Right ventricle myocardium superior (tissue), 1 donor: ENCODE measurements at regions not wholly inside any gene's neighbourhood (a gene's known extent, or its start where the extent isn't known, plus 50 kb on each side); places are given as distances from the start of the nearest gene placed in this dataset.

Source experiments
- ATAC-seq: fragments of 200-7000 bp; cut with Tn5 transposase; one replicate; pipeline ENCODE4 v1.9.1; 2020; ENCODE audit warnings: mild to moderate bottlenecking; ENCODE audit not compliant: poor library complexity
- DNase-seq: peaks from one replicate; pipeline ENCODE4 v3.0.0-alpha.2; 2020
- intact Hi-C: fragments of 100-400 bp; cut with DNase I; formaldehyde crosslinking; loops from one replicate; pipeline ENCODE4 v1.11.2; 2022
- donor health status: DM: no; HTN: yes; CAD: no; lungs with severe emphysema.

DNA sequence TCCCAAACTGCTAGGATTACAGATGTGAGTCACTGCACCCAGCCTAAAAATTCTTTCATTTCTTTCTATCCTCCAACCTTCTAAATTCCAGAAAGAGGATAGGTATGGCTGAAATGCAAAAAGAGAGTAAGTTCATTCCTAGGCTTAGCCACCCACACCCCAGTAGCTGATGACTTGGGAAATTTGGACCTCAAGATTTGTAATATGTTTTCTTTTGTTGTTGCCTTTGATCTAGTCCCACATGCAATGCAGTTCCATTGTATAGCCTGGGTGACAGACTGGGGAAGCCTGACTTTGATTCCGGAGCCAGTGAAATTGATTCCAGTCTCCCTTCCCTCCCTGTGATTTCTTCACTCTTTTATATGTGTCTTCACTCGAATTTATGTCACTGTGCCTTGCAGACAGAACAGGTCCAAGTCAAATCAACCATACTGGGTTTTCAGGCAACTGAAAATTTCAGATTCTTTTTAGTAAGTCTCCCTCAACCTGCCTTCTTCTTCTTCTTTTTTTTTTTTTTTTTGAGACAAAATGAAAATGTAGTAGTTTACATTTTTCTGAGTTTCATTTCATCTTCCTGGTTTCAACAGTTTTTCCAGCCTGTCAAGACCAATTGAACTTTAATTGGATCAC, 176.2 kb upstream of the RBPJ start:
- DNase-seq (no peak), ATAC-seq (no peak)

DNA sequence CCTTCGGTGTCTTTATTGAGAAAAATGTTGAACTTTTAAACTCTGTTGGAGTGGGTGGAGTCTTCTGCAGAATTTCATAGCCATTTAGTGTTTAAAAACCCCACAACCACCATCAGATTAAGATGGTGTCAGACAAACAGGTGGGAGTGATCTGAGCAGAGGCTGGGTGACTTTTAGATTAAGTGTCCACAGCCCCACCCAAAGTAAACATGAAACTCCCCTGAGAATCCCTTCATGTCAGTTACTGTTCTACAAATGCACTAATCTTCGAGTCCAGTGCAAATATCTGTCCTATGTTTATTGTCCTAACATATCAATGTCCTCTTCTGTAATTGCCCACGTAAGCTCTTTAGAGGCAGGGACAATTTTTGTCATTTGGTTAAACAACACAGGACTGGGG, 175.6 kb upstream of the RBPJ start:
- ATAC-seq (no peak), DNase-seq (no peak)
- intact Hi-C loops, result no loop called here

More for the DNA sequence above, 176.2 kb upstream of the RBPJ start:
- intact Hi-C loops, result no loop called here

DNA sequence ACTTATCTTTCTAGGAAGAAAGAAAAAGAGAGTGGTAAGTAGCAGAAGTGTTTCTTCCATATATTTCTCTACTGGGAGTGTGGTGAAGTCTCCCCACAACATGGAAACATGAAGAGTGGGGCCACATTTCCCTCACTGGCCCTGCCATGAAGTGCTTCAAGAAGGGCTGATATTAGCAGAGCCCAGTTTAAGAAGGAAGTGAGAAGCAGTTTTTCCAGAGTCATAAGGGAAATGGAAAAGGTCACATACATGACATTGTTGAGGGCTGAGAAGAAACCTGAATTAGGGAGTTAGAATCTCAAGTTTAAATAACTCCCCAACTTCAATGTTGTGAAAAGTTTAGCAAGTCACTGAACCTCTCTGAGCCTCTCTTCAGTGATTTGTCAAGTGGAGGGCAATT, 171.9 kb upstream of the RBPJ start:
- ATAC-seq (no peak), DNase-seq (no peak)
- intact Hi-C loops, result no loop called here

DNA sequence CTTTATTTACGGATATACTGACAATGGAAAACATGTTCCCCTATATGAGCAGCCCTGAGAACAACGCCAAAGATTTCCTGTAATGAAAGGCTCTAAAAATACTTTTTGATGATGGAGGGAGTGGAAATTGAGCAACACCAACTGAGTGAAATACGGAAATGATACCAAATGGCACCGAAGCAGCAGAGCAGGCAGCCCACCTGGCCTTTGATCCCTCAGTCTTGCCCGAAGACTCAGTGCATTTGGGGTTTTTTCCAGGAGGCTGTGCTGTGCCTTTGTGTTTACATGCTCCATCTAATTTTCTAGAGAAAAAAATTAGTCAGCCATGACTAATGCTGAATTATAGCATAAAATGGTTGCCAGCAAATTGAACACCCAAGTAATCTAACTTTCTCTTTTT, 169.9 kb upstream of the RBPJ start:
- DNase-seq (no peak), ATAC-seq (peak; percentile 55)
- intact Hi-C loops, result no loop called here

DNA sequence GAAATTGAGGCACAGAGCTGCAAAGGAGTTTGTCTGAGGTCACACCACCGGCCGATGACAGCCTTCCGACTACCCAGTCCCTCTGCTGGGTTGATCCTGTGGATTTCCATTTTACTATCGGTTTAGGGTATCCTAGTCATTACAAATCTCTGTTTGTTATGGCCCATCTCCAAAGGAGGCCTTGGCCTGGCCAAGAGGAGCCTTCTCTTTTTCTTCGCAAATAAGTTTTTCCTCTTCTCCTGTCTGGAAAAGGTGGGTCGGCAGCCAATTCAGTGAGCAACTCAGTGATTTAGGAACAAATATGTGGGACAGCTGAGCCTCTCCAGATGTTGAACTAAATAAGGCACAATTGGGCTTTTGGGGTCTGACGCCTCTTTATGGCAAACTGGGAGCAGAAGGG, 169.2 kb upstream of the RBPJ start:
- intact Hi-C loops, result no loop called here
- no peak for DNase-seq

DNA sequence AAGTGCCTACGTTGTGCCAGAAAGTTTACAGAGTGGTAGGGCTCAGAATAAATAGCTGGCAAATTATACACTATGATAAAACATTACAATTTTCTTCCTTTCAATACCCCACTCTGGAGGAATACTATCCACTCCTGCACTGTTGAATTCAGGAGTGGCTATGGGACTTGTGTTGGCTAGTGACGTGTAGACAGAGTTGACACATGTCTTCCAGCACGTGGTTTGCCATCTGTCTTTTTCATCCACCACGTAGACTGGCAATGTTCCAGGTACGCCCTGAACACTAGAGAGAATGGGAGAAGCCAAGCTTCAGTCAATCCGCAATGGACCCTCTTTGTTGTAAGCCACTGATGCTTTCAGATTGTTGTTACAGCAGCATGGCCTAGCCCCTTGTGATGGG, 168.8 kb upstream of the RBPJ start:
- DNase-seq, result no peak
- ATAC-seq, result peak; percentile 44
- intact Hi-C loops, result no loop called here

More for the DNA sequence above, 169.2 kb upstream of the RBPJ start:
- ATAC-seq, result peak; percentile 76

DNA sequence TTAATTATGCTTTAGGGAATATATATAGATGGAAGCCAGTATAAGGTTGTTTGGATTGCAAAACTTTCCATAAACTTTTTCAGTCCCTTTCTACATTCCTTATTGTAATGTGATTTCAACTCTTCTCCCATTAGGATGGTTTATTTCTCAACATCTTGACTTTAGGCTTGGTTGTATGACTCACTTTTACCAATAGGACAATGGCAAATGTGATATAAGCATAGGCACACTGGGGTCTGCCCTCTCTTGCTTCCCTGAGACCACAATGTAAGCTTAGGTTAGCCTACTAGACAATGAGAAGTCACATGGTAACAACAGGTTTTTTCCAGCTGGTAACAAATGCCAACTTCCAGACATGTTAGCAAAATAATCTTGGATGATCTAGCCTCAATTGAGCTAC, 163.3 kb upstream of the RBPJ start:
- intact Hi-C loops, result no loop called here
- no peak for DNase-seq
- ATAC-seq, result no peak

DNA sequence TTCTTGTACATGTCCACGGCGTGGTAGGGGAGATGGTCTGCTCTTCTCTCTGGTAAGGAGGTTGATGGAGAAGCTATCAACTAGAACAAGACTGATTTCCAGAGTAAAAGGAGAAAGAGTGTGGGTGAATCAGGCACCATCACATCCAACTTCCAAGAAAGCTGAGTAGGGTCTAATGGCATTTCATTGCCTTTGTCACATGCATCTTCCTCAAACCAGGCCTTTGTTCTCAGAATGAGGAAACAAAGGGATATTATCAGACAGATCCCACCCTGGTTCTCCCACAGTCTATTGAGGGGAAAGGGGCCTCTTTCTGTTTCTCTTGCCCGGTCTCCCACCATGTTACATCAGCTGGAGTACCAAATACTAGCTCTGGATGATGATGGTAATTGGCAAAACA, 160.2 kb upstream of the RBPJ start:
- DNase-seq (no peak), ATAC-seq (no peak)
- intact Hi-C loops, result no loop called here

DNA sequence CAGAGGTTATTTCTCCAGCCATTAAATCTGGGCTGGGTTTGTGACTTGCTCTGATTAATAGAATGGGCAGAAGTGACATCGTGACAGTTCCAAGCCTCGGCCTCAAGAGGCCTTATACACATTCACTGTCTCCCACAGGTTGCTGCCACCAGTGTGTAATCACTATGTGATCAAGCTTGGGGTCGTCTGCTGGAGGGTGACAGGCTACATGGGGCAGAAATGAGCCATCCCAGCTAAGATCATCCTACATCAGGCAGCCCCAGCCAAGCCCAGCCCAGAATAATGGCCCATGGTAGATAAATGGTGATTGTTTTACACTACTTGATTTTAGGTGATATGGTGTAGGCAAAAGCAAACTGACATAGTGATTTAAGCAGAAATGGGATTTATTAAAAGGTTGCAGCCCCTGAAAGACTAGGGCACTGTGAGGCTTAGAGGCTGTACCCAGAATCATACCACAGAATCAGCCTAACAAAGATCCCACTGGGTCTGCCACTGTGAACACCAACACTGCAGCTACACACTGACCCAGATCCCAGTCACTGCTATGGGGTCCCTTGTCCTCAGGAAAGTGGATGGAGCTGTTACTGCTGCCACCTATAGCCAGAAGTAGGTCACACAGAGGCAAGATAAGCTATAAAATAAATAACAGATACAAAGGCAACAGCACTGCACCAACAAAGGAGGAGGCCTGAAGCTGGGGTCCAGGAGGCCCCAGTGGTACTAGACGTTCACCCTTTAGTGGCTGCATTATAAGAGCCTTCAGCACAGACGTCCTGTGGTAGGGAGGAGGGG, 159.6 kb upstream of the RBPJ start:
- intact Hi-C loops, result no loop called here
- DNase-seq (no peak), ATAC-seq (no peak)

DNA sequence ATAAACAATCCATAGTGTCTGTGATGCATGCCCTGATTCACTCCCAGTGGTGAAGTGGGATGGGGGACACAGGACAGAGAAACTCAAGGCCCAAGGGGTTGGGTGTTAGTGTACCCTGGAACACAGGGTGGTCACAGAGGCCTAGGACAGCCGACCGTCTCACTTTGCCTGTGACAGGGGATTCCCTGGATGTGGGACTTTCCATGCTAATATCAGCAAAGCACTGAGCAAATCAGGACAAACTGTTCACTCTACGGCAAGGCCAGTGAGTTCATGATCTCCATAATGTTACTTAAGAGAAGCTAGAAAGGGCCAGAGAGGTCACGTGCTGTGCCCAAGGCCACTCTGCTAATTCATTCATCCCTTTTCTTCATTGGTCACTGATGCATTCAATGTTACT, 158.7 kb upstream of the RBPJ start:
- intact Hi-C loops, result no loop called here
- DNase-seq (no peak), ATAC-seq (no peak)

DNA sequence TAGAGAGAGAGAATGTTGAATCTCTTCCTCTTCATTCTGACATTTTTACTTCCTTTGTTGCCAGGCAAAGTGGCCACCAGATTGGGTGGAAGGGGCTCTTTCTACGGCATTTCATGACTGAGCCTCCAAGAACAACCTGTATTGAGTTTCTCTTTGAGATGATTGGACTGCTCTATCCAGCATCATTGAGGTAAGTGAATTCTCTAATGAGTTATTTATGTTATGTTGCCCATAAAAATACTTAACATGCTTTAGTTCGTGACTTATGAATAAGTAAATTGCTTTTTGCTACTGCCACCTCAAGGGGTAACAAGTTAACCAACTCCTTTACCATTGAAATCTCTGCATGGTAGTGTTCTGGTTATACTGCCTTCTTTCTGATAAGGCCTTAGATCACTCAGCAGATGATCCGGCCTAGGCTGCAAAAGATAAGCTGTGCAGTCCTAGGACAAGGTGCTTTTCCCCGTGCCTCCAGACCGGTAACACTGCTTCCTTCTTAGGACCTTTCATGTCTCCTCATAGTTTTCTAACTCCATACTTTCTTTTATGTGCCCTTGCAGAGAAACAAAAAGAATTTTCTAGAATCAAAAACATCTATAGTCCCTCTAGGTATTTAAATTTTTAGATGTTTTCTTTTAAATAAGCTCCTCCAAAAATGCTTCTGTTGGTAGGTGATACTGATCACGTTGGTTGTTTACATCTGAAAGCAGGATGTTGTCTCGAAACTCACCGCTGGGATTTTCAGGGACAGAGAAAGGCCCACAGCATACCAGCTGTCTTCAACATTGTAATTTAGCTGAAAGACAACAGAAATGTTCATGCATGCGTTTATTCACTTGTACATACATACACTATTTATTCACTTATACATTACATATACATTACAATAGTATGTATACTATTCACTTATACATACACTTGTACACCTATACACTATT, 157.1 kb upstream of the RBPJ start:
- ATAC-seq, result no peak
- intact Hi-C loops, result no loop called here
- no peak for DNase-seq

DNA sequence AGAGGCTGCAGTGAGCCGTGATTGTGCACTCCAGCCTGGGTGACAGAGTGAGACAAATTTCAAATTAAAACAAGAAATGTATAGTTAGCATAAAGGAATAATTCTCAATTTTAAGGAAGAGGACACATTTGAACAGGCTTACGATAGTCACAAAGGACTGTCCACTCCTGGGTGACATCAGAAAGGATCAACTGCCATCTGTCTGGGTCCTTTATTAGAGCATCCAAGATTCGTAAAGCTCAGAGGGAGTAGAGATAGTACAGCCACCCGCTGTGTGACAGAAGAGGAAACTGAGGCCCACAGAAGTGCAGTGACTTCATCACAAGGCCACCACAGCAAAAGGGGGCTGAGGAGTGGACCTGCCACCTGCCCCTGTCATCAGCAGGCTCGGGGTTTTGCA, 149.3 kb upstream of the RBPJ start:
- ATAC-seq, result no peak
- DNase-seq, result no peak
- intact Hi-C loops, result no loop called here

DNA sequence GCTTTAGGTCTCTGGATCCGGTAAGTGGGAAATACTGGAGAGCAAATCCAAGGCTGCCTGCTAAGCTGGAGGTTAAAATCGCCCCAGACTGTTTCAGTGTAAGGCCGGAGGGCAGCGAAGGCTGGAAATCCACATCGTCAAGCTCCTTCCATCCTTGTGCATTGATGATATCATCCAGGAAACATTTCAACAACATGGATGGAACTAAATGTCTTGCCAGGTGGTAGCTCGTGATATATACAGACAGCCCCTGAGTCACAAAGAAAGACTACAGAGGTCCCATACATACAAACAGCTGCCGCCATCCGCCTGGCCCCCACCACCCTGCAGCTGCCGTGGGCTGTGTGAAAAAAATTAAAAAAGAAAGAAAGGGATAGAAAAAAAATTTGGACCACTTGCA, 148.9 kb upstream of the RBPJ start:
- DNase-seq (no peak), ATAC-seq (no peak)
- intact Hi-C loops, result no loop called here

DNA sequence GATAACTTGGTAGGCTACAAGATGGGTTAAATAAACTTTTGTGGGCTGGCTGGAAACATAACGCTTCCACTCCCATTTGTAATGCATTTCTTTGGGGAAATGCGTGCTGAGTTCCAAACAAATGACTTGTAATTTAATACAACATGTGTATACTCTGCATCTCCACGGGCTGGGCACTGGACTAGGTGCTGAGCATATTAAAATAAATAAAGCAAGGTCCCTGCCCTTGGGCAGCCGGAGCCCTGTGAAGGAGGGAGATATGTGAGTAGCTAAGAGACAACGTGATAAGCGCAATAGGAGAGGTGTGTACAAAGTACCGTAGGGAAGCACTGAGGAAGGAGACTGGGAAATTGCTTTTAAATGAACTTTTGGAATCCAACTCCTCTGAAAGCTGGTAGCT, 147.2 kb upstream of the RBPJ start:
- ATAC-seq (no peak), DNase-seq (no peak)
- intact Hi-C loops, result no loop called here

DNA sequence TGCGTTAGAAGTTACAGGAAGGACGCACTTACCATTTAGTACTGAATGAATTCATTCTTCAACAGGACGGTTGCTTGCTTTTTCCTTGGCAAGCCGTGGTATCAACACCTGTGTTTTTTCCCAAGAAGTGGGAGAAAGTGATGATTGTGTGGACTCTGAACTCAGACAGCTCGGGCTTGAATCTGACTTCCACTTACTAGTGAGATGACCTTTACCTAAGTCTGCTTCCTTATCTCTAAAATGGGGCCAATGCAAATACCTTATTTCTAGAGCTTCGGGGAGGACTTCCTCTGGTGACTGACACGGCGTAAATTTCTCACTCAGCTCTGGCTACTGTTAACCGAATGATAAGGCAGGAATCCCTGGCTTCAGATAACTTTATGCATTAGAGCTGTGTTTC, 146.8 kb upstream of the RBPJ start:
- peak; percentile 4 for ATAC-seq
- intact Hi-C loops, result no loop called here
- no peak for DNase-seq

DNA sequence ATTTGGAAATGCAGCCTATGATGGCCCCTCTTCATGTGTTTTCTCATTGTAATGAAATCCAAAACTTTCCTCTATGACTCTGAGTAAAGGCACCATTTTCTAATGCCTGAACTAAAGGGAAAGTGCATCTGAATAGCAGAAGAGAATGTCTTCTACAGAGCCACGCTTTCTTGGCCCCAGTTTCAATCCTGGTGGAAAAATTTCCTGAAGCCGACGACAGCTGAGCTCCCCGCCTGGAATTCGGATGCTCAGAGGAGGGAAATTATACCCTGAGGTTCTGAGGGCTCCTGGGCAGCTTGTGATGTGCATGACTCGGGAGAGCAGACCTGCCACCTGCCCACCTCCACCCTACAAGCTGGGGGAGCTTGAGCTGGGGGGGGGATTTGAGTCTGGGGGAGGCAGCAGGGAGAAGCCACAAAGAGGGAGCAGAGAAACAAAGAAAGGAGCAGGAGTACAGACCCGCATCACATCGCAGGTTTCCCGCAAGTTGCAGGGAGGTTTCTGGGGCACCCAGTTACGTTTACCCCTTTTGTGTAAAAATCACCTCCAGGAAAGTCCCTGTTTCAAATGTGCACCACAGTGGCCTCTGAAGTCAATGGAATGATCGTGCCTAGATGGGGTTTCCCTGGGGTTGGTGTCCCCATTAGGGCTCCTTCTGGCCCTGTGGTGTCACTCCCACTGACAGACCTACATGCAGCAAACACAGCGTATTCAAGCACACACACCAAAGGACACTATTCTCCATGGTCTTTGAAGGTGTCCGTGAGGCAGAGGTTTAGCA, 145.6 kb upstream of the RBPJ start:
- DNase-seq, result no peak
- peak; percentile 17 for ATAC-seq
- intact Hi-C loops, result no loop called here

DNA sequence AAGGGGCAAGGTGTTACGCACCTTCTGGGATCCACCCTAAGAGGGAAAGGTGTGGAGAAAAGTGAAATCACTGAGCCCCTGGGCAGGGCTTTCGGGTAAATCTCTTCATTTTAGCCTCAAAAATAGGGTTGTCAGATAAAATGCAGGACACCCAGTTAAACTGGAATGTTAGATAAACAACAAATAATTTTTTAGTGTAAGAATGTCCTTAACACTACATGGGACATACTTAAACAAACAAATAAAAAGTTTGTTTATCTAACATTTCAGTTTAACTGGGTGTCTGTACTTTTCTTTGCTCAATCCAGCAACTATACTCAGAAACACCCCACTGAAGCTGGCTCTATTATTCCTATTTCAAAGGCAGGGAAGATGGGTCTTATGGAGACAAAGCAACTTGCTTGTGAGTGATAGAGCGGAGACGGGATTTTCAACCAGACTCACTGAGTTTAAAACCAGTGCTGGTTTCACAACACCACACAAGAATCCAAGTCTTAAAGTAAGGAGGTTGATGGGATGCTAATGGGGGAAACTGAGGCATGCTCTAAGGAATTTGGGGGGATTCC, 144.8 kb upstream of the RBPJ start:
- intact Hi-C loops, result no loop called here
- ATAC-seq, result no peak
- no peak for DNase-seq

DNA sequence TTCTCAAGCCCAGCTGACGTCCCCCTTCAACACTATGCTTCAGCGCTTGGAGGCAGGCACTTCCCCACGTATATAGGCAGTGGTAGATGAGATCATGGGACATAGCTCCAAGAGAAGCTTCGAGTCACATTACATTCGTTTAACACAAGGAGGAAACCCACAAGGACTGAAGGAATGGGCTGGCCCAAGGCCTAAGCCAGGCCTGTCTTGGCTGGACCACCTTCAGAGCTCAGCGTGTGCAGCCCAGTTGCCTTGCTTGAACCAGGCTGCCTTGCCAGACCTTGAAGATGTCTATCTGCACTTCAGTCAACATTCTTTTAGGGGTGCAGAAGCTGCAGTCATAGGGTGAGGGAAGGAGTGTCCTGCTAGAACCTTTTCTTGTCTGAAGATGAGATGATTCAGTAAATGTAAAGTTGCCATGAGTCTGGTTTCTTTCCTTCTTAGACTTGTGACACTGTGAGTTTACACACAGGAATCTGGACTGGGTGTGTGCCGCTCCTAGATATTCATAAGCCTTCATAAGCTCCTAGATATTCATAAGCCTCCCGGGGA, 144.1 kb upstream of the RBPJ start:
- peak; percentile 49 for DNase-seq
- intact Hi-C loops, result no loop called here
- ATAC-seq, result peak; percentile 16
